Hematopoietic multipotent progenitor cell treated with erythropoietin and hydrocortisone succinate and interleukin-3 and kit ligand, for 8 days (in vitro differentiated cells): ENCODE measurements at regions not wholly inside any gene's neighbourhood (a gene's known extent, or its start where the extent isn't known, plus 50 kb on each side); places are given as distances from the start of the nearest gene placed in this dataset.

Source experiments
- DNase-seq: peaks from one replicate; pipeline ENCODE4 v3.0.0-alpha.2; 2015

DNA sequence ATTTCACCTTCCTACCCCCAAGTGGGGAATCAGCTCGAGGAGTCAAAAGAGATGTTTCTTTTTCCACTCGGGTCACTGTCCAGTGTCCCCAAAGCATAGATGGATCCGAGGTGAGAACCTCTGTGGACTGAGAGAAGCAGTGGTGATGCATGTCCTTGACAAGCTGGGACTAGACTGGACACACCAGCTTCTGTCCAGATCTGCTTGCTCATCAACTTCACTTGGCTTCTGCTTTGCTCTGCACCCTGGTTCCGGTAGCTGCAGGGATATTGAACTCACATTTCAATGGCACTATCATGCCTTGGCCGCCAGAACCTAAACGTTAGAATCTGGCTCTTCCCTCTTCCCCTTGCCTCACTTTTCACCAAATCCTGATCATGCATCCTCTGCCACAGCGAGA lies 50.3 kb upstream of the CXCL12 start:
- no peak for DNase-seq

DNA sequence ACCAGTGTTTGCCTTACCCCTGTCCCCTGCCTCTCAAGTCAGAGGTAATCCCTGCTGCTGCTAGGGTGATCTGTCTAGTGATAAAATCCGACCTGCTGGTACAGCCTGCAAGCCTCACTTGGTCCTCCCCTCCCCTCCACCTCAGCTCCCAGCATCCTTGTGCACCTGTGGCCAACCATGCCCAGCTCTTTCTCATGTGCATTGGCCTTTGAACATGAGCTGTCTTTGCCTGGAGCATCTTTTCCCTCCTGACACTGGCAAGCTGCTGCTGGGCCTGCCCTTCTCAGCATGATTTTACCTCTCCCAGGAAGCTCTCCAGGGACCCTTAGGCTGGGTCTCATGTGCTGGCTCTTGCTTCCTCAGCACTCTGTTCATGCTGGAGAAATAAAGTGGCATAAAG lies 51.3 kb upstream of the CXCL12 start:
- no peak for DNase-seq

DNA sequence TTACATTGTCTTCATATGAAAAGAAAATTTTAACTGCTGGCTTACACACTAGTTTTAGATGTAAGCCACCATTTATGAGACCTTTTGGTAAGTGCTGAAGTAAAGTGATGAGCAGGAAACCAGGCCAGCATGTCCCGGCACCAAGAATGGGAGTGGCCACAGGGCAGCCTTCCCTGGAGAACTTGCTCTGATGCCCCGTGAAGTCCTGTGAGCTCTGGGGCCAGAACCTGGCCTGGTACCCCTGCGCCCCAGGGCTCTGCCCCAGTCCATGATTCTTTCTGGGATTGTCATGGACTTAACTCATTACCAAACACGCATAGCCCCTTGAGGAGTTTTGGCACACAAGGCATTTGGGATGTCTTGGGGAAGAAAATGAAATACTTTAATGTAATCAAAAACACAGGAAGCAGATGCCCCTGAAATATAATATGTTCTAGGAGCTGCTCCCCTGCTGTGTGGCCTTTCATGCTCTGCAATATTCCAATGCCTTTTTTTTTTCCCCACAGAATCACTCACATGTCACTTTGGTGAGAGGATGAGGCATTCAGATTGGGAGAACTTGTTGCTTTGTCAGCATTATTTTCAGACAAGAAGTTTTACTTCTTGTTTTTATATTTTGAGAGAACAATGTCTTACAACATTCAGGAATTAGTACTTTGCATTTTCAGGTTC lies 53.1 kb upstream of the CXCL12 start:
- no peak for DNase-seq

DNA sequence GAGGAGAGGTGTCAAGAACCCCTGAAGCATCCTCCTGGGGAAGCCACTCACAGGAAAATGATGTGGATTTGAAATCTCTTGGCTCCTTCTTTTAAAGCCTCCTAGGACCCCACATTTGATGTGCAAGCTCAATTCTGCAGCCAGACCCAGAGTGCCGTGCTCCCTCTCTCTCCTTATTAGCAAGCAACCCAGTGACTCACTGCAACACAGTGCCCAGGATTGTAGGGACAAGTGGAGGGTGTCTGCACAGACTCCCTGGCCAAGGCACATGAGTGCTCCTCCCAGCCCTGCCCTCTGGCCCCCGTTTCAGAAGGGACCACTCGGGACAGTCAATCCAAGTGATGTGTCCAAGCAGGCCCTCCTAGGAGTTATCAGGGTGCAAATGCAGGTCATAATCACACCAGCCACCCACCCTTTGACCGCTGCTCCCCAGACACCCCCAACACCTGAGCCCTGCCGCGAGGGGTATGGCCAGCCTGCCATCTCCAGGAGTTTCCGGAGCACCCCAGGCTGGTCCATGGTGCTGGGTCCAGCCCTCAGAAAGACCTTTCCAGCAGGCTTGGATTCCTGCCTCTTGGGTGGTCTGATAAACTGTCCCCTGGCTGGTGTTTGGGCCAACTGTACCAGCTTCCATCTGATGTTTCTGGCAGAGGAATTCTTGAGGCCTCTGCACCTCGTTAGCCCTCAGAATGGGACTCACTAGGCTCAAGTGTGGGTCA lies 54.5 kb upstream of the CXCL12 start:
- no peak for DNase-seq

DNA sequence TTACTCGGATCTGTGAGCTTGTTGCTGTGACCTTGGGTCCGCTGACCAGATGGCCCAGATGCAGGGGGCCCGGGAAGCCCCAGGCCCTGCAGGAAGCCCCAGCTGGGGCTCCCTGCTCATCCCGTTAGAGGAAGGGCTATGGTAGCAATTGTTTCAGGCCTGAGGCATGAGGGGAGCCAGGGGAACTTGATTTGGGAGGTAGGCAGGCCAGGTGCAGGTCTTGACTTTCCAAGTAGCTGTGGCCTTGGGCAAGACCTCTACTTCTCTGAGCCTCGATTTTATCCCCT lies 55.0 kb upstream of the CXCL12 start:
- DNase-seq, result no peak

DNA sequence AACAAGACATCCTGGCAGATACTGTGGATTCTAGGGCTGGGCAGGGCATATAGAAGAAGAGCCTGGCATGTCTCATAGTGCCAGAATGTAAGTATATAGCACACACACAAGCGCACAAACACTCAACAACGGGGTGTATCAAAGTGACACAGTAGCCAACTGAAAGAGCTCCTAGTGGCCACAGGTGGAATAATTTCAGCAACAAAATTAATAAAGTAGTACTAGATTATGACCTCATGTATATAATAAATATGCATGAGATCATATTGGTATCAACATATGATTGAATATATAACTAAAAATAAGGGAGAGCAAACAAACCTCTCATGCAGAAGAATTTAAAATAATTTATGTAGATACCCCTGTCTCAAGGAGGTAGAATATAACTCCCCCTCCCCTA lies 72.4 kb upstream of the CXCL12 start:
- DNase-seq, result no peak

DNA sequence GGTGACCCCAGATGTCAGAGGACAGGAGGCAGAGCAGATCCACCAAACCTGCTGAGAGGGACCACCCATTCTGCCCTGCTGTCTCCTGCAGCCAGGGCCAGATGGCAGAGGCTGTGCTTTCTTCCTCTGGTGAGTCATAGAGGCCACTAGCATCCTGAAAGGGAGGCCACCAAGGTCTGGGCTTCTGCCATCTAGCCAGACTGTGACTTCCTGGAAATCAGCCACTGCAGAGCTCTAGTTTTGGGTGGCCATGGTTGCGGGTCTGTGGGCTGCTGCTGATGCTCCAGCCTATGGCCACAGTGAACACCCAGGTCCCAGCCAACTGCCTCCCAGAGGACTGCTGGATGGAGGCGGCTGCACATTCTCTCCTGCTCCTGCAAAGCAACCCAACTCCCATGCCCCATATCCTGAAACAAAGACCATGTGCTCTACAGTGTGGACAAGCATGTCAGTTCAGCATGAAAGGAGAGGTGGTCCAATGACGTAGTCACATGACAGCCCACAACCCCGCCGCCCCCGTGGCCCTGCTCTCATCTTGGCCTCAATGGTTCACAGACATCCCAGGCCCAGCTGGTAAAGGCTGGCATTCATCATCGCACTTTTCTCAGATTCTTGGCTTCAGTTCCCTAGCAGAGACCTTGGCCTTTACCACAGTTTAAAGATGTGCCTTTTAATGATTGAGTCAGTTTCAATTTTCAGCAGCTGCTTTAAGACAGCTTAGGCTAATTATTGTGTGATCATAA lies 73.9 kb upstream of the CXCL12 start:
- DNase-seq, result no peak

DNA sequence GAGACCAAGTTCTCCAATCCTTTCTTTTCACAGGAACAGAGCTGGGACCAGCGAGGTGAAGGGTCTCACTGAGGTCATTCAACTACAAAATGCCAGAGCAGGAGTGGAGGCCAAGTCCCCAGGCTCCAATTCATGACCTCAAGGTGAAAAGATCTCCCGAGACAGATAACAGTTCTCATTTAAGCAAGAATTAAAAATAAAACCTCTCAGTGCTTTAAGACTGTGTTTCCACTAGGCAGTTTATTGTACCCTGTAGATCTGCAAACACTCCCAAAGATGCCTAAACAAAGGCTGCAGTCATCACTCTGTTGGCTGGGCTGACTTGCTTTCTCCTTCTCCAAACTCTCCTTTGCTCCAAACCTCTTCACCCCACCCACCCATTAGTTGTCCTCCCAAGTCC lies 74.8 kb upstream of the CXCL12 start:
- no peak for DNase-seq

DNA sequence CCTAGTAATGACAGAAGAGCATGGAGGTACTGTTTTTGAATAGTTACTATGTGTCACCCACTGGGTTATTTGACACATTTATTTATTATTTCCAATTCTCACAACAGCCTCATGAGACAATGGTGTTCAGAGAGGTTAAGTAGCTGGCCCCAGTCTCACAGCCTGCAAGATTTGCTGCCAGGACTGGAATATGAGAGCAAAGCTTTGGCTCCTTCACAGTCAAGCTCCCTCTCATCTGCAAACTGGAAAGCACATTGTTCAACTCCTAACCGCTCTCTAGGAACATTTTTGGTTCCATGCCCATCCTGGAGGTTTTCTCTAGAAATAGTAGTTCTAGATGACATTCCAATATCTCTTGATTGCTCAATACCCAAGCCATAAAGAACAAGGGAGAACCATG lies 75.5 kb upstream of the CXCL12 start:
- DNase-seq, result no peak

DNA sequence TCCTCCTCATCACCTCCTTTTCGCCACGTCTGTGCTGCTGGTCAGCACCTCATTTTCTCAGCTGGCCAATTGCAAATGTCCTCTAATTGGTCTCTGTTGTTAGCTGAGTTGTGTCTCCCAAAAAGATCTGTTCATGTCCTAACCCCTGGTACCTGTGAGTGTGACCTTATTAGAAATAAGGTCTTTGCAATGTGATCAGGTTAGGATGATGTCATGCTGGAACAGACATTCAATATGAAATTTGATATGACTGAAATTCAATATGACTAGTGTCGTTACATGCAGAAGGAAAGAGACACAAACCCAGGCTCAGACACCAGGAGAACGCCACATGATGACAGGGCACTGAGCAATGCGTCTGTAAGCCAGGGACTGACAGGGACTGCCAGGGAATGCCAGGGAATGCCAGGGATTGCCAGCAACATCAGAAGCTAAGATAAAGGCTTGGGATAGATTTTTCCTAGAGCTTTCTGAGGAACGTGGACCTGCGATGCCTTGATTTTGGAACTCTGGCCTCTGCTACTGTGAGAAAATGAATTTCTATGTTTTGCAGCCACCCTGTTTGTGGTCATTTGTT lies 77.5 kb upstream of the CXCL12 start:
- DNase-seq, result no peak

DNA sequence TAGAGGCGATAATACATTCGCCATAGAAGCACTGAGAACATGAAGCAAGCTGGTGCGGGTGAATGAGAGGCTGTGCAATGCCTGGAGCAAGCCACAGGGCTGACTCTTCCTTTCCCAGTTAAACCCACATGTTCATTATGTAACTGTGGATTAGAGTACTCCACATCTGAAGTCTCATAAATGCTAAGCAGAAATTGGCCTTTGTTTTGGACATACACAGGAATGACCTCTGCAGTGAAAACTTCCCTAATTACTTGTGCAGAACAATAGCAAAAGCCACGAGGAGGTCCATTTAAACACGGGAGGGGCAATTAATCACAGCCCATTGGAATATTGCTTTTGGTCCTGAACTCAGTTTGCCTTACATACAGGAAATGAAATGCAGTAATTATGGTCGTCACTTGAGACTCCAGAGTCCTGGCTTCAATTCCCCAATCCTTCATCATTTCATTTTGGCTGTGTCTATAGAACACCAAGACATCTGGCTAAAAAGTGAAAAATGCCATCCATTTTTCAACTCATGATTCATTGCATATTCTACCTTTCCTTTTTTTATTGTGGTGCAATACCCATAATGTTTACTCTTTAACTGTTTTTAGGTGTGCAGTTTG lies 78.7 kb upstream of the CXCL12 start:
- no peak for DNase-seq

DNA sequence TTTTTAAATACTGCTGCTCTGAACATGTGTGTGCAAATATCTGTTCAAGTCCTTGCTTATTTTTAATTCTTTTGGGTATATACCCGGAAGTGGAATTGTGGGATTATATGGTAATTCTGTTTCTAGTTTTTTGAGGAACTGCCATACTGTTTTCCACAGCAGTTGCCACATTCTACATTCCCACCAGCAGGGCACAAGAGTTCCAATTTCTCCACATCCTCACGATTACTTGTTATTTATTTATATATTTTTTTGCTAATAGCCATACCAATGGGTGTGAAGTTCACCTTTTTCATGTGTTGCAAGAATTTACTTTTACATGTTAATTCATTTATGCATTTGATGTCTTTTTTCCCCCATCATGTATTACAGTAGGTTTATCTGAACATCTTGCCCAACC lies 79.6 kb upstream of the CXCL12 start:
- DNase-seq, result no peak

DNA sequence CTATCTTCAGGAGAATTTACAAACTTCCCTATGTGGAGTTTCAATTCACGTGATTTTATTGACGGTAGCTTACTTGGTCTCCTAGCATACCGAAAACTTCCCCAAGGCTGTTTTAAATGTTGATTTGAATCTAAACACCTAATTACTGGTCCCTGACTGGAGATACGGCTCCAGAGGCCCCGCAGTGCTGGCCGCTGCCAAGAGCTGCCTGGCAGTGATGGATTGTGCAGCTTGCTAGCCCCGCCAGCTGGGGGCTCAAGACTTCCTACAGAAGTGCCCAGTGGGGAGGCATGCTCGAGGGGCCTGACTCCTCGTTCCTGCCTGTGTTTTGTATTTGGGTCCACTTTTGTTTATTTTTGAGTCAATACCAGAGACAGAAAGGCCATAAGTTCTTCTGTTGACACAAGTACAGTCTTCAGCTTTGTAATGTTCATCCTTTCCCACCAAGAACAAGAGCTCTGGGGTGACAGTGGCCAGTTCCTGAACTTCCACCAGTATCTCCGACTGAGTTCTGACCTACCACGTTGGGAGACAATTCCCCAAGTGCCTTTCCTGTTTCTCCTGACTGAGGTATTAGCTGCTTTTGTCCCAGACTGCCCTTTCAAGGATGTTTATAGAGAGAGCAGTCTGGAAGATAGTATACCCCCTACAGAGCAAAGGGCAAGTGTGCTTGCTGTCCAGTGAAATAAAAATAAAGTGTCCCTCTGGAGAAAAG lies 80.7 kb upstream of the CXCL12 start:
- DNase-seq, result no peak

DNA sequence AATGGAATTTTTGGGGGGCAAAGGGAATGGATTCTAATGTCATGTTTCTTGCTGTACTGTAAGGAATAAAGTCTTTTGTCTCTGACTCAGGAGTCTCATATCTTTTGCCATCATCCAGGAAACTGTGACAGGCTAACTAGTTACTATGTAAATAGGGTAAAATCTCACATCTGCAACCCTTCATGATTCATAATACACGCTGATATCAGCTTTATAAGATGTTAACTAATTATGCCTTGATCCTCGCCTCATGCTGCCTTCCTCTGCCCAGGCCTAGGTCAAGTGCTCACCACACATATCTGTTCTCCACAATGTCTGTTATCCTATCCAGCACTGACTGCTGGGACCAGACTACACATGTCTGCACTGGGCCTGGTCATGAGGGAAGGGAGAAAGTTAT lies 81.3 kb upstream of the CXCL12 start:
- no peak for DNase-seq

DNA sequence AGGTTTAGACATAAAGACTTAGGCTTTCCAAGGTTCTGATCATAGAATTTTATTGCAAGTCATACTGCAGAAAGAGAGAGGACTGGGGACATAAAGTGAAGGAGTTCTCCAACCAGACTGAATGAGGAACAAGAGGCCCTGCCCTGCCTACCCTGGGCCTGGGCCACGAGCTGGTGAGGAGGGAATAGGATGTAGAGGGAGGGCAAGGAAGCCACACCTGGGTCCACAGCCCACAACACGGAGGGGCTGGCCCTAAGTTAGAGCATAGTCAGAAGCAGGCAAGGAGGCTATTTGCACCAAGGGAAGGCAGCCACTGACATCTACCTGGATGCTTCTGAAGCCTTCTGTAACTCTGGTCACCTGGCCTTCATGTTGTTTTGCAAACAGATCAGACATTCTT lies 82.2 kb upstream of the CXCL12 start:
- DNase-seq, result no peak

DNA sequence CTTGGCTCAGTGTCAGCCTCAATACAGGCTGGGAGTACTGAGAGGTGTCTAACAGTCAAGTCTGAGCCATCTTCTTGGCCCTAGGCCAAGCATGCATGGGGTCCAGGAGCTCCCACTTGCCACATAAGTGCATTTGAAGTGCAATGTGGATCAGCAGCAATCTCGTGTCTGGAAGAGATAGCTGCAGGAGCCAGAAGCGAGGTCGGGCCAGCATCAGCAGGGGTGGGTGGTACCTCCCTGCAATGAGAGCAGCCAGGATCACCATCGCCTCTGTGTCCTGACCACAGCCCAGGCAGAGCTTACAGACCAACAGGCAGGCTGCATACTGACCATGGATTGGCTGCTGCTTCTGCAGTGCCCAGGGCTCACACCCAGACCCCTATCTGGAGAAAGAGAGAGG lies 83.0 kb upstream of the CXCL12 start:
- no peak for DNase-seq

DNA sequence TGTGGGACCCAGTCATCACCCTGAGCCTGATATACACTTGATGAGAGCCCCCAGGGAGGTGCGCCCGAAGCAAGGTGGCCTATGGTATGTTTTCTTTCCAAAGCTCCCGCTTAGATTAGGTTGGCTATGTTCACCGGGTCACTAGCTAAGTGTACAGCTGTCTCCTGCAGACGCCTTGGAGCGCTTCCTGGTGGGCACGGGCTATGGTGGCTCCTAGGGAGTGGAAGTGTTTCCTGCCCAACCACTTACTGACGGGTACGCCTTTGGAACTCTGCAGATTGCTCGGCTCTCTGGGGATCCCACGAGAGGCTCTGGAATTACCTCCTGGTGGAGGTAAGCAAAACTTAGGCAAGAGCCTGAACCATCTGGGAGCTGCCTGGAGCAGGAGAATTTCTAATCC lies 83.6 kb upstream of the CXCL12 start:
- no peak for DNase-seq

DNA sequence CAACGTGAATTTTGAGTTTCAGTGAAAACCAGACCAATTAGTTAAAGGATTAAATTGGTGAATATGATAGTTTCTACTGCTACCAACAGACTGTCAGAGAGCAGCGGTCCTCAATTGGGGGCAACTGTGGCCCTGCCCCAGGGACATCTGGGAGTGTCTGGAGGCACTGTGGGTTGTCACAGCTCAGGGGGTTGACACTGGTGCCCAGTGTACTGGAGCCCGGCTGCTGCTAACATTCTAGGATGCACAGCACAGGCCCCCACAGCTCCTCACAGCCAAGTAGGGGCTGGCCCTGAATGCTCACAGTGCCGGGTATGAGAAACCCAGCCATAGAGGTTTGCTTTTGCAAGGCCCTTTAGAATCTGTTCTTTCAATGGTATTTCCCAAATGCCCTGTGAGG lies 84.1 kb upstream of the CXCL12 start:
- DNase-seq, result no peak

DNA sequence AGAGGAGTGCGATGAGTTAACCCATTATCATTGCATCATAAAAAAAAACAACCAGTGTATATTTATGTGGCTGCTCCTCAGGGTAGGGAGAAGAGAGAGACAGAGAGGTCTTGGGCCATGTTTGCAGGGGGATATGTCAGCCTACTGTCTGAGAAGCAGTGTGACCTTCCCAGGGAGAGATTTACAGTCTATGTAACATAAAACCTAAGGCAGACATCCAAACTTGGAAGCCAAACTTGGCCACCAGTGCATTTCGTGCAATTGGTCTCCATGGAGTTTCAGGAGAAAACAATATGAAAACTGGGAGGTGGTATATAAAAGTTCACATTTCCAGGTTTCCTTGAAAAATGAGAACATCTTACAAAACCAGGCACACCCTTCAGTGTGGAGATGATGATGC lies 85.9 kb upstream of the CXCL12 start:
- no peak for DNase-seq

DNA sequence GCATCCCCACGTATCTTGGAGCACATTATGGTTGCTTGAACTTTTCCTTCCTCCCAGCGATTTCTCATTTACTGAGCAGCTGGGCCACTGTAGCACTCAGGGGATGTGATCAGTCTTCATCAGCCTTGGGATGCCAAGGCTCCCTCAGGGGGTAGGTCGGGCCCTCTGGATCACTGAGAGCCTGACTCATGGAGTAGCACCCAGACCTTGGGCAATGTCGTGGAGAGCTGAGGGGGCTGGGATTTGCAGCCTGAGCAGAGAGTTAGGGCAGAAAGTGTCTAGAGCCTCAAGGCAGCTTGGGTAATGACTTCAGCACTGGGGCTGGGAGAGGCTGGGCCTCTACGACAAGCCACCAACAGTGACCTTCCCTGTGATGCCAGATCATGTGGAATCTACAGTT lies 86.5 kb upstream of the CXCL12 start:
- DNase-seq, result no peak

DNA sequence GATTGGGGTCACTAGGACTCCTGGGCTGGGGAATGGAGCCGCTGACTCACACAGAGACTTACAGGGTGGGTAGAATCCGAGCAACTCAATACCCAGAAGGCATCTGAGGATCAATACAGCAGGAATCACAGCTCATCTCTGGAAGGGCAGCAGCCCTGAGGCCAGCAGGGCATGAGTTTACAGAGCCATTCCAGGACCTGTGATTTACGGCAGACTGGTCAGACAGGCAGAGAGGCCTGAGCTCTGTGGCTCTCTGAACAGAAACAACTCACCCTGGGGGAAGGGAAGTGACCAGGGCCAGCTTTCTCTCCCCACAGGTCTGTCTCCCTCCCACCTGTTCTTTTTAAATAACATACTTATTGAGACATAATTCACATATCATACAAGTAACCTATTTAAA lies 88.2 kb upstream of the CXCL12 start:
- no peak for DNase-seq

DNA sequence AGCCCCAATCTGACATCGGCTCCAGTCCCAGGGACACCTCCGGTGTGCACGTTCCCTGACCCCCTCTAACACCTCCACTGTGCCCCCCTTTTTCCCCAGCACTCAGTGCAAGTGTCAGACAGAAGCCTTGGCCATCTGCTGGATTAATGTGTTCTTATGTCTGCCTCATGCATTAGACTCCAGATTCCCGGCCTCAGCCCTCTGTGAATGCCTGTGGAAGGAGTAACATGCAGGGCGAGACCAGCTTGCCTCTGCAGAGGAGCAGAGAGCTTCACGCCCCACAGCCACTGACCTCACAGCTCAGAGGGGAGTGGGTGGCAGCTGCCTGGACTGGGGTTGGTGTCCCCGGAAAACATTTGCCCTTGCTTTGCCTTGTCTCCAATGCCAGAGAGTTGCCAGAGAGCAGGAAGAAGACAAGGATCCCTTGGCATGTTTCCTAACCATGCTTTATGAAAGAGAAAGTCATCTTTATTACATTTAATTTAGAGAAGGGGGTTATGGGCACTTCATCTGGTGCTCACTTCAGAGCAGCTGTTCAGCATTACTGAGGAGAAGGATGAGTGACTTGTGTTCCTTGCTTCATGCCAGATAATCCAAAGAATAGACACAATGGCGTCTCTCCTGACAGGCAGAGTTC lies 91.6 kb upstream of the CXCL12 start:
- no peak for DNase-seq

DNA sequence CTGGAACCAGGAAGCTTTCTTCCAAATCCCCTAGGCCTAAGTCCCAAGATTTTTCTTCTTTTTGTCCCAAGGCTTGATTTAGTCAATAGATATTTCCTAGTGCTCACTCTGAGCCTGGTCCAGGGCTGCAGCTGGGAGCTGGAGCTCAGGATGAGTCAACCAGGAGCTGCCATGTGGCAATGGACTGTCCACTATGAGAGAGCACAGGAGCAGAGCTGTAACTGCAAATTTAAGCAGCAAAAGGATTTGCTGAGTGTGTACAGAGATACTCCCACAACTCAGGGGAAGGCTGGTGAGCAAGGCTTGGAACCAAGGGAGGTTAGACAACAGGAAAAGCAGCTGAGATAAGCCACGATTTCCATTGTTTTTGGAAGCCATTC lies 92.1 kb upstream of the CXCL12 start:
- DNase-seq, result no peak
